ENCODE measurements at regions not wholly inside any gene's neighbourhood (a gene's known extent, or its start where the extent isn't known, plus 50 kb on each side); places are given as distances from the start of the nearest gene placed in this dataset.

DNA sequence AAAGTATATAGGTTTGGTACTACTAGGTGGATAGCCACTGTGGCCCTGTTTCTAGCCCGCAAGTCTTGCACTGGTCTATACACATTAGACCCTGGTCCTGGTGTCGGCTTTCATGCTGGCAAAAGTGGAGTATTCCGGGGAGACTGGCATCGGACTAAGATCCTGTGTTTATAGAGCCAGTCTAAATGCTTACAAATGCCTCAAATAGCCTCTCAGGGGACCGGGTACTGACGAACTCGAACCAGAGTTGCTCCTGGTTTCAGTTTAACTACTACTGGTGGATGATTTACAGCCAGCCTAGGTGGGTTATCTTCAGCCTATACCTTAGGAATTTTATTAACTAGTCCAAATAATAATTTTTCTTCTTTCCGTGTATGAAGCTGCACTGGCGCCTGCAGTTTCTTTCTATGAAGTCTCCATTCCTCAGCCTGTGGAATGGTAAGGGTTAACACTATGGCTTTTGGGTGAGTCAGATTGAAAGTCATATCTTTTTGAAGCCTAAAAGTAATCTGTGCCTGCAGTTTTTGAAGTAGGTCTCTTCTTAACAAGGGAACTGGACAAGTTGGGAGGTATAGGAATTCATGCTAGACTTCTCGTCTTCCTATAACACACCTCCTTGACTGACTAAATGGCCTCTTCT, 51.3 kb downstream of the OR10H4 start:
- no peak for TF ChIP-seq YY1 (IDR thresholded peaks at IDR 0.05; ENCODE audit: low read depth)
- TF ChIP-seq ZBTB7A (IDR thresholded peaks at IDR 0.05; ENCODE audit: low read depth) = no peak
- TF ChIP-seq NFIC (IDR thresholded peaks at IDR 0.05) = no peak
- no peak for TF ChIP-seq TCF12 (IDR thresholded peaks at IDR 0.05; ENCODE audit: low read depth)
- no peak for TF ChIP-seq CREB1 (IDR thresholded peaks at IDR 0.05; ENCODE audit: low read depth)
- TF ChIP-seq TAF1 (IDR thresholded peaks at IDR 0.05; ENCODE audit: low read depth) = no peak
- no peak for TF ChIP-seq CEBPB (IDR thresholded peaks at IDR 0.05)
- no peak for TF ChIP-seq EGR1 (IDR thresholded peaks at IDR 0.05)
- TF ChIP-seq RAD21 (IDR thresholded peaks at IDR 0.05; ENCODE audit: low read depth) = no peak

DNA sequence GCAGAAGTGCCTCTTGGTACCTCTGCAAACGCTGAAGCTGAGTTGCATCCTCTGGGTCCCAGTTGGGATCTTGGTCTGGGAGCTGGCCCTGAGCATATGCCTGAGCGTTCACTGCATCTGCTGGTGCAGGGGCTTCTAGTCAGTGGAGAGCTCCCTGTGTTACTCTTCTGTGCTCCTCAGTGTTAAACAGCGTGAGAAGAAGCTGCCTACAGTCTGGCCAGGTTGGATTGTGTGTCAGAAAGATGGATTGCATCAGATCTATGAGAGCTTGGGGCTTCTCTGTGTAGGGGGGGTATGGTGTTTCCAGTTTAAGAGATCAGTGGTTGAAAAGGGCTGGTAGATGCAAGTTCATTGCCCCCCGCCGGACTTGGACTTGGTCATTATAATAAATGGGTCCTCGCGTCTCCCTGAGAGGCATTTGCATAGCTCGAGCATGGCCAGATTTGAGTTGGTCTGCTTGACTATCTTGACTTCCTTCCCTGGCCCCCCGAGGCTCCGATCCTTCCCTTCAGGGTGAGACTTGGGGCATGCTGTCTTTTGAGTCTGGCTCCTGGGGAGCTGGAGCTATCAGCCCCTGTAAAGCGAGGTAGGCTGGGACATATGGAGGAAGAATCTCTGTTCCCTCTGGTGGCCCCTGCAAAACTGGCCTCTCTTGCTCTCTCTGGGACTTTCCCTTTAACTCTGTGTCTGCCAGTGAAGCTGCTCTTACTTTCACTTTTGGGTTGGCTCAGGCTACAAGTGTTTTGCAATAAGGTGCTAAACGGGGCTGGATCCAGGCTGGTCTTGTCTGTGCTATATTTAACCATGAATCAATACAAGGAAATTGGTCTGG, 52.9 kb downstream of the OR10H4 start:
- TF ChIP-seq CREB1 (IDR thresholded peaks at IDR 0.05; ENCODE audit: low read depth) = no peak
- TF ChIP-seq YY1 (IDR thresholded peaks at IDR 0.05; ENCODE audit: low read depth) = no peak
- no peak for TF ChIP-seq TCF12 (IDR thresholded peaks at IDR 0.05; ENCODE audit: low read depth)
- TF ChIP-seq, protein P1, sequence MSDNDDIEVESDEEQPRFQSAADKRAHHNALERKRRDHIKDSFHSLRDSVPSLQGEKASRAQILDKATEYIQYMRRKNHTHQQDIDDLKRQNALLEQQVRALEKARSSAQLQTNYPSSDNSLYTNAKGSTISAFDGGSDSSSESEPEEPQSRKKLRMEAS (IDR thresholded peaks at IDR 0.05) = no peak
- no peak for TF ChIP-seq TEAD4 (IDR thresholded peaks at IDR 0.05)
- TF ChIP-seq CEBPB (IDR thresholded peaks at IDR 0.05) = no peak
- no peak for TF ChIP-seq FOXM1 (IDR thresholded peaks at IDR 0.05; ENCODE audit: borderline replicate concordance, low read depth)
- no peak for TF ChIP-seq EP300 (IDR thresholded peaks at IDR 0.05; ENCODE audit: borderline replicate concordance)
- no peak for TF ChIP-seq NFIC (IDR thresholded peaks at IDR 0.05)
- TF ChIP-seq EGR1 (IDR thresholded peaks at IDR 0.05) = no peak

DNA sequence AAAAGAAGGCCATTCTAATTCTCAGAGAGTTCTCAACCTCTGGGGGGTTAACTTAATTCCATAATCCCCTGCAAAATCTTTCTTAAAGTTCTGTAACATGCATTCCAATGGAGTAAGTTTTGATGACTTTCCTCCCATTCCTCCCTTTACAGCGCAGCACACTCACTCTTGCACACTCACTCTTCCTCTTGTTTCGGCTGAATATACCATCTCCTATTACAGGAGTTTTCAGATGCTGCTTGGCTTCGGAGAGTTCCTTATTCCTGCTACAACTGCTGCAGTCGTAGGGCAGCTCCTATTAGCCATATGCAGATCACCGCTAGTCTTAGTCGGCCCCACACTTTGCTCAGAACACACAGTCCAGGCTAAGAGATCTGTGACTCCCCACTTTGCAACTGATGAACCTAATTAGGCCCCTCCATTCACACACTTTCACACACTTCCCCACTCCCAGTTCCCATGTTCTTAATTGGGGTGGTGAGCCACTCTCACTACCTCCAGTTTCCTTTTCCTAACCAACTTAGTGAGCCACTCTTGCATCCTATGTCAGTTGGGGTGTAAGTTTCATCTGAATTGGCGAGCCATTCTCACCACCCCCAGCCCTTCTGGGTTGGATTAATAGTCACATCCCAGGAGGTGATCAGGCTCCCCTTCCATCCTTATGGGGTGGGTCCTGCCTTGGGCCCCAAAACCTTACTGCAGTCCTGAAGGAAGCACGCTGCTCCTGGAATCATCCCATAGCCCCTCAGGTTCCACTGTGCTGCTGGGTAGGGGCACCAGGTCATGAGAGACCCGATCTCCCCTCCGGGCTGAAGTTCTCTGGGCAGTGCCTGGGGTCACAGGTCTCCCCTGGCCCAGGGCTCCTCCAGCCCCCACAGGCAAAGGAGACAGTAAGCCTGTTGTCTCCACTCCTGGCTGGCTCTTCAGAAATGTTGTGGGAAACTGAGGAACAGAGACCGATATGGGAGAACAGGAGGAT, 53.9 kb downstream of the OR10H4 start:
- TF ChIP-seq, protein P2, sequence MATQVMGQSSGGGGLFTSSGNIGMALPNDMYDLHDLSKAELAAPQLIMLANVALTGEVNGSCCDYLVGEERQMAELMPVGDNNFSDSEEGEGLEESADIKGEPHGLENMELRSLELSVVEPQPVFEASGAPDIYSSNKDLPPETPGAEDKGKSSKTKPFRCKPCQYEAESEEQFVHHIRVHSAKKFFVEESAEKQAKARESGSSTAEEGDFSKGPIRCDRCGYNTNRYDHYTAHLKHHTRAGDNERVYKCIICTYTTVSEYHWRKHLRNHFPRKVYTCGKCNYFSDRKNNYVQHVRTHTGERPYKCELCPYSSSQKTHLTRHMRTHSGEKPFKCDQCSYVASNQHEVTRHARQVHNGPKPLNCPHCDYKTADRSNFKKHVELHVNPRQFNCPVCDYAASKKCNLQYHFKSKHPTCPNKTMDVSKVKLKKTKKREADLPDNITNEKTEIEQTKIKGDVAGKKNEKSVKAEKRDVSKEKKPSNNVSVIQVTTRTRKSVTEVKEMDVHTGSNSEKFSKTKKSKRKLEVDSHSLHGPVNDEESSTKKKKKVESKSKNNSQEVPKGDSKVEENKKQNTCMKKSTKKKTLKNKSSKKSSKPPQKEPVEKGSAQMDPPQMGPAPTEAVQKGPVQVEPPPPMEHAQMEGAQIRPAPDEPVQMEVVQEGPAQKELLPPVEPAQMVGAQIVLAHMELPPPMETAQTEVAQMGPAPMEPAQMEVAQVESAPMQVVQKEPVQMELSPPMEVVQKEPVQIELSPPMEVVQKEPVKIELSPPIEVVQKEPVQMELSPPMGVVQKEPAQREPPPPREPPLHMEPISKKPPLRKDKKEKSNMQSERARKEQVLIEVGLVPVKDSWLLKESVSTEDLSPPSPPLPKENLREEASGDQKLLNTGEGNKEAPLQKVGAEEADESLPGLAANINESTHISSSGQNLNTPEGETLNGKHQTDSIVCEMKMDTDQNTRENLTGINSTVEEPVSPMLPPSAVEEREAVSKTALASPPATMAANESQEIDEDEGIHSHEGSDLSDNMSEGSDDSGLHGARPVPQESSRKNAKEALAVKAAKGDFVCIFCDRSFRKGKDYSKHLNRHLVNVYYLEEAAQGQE (IDR thresholded peaks at IDR 0.05; ENCODE audit: low read depth) = no peak
- TF ChIP-seq CEBPB (IDR thresholded peaks at IDR 0.05) = no peak
- no peak for TF ChIP-seq EGR1 (IDR thresholded peaks at IDR 0.05)
- no peak for TF ChIP-seq EP300 (IDR thresholded peaks at IDR 0.05; ENCODE audit: borderline replicate concordance)
- TF ChIP-seq RAD21 (IDR thresholded peaks at IDR 0.05; ENCODE audit: low read depth) = no peak
- no peak for TF ChIP-seq TAF1 (IDR thresholded peaks at IDR 0.05; ENCODE audit: low read depth)
- TF ChIP-seq CREB1 (IDR thresholded peaks at IDR 0.05; ENCODE audit: low read depth) = no peak
- TF ChIP-seq, protein P3, sequence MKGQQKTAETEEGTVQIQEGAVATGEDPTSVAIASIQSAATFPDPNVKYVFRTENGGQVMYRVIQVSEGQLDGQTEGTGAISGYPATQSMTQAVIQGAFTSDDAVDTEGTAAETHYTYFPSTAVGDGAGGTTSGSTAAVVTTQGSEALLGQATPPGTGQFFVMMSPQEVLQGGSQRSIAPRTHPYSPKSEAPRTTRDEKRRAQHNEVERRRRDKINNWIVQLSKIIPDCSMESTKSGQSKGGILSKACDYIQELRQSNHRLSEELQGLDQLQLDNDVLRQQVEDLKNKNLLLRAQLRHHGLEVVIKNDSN (IDR thresholded peaks at IDR 0.05) = no peak
- no peak for TF ChIP-seq TCF12 (IDR thresholded peaks at IDR 0.05; ENCODE audit: low read depth)
- no peak for TF ChIP-seq YY1 (IDR thresholded peaks at IDR 0.05; ENCODE audit: low read depth)
- TF ChIP-seq, protein P1 (IDR thresholded peaks at IDR 0.05) = no peak
- no peak for TF ChIP-seq ZBTB7A (IDR thresholded peaks at IDR 0.05; ENCODE audit: low read depth)
- TF ChIP-seq FOXM1 (IDR thresholded peaks at IDR 0.05; ENCODE audit: borderline replicate concordance, low read depth) = no peak
- TF ChIP-seq TEAD4 (IDR thresholded peaks at IDR 0.05) = no peak

DNA sequence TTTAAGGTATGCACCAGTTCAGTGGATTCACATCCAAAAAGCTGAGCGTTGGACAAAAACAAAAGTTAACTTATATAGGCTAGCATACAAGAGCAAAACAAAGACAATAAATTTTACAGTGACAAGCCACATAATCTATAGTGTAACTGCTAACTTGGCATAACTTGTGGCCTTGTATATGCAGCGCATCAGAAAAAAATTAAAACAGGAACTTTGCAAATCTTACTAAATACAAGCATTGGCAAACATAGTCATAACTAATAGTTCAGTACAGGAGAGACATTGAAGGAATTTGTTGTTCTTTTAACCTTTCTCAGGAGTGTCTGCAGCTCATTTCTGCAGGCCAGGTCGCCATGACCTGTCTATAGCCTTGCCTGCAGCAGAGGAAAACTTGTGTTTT, 54.6 kb downstream of the OR10H4 start:
- no peak for TF ChIP-seq RAD21 (IDR thresholded peaks at IDR 0.05; ENCODE audit: low read depth)
- TF ChIP-seq, protein P2 (IDR thresholded peaks at IDR 0.05; ENCODE audit: low read depth) = no peak
- TF ChIP-seq FOXM1 (IDR thresholded peaks at IDR 0.05; ENCODE audit: borderline replicate concordance, low read depth) = no peak
- no peak for TF ChIP-seq ZBTB7A (IDR thresholded peaks at IDR 0.05; ENCODE audit: low read depth)
- TF ChIP-seq YY1 (IDR thresholded peaks at IDR 0.05; ENCODE audit: low read depth) = no peak
- no peak for TF ChIP-seq TEAD4 (IDR thresholded peaks at IDR 0.05)
- TF ChIP-seq, protein P3 (IDR thresholded peaks at IDR 0.05) = no peak
